PC-3 (cell line): ENCODE measurements at regions not wholly inside any gene's neighbourhood (a gene's known extent, or its start where the extent isn't known, plus 50 kb on each side); places are given as distances from the start of the nearest gene placed in this dataset.

Experiments used
- ATAC-seq: fragments of 200-7000 bp; cut with Tn5 transposase; 2 replicates; pipeline ENCODE4 v1.9.1; 2020; ENCODE audit warnings: mild to moderate bottlenecking, moderate library complexity
- BruUV-seq: library from RNA; stranded (reverse); fragments of 400-500 nt; replicated peaks from 2 replicates; lab custom pipeline; 2021; lab: Mats Ljungman, UMichigan
- CTCF ChIA-PET: fragments of 300-600 bp; sonication (Branson Sonifier 250); formaldehyde crosslinking; loops from one replicate; lab custom pipeline; 2022; ENCODE audit warnings: antibody characterized with exemption; lab: Charles Lee
- POLR2A ChIA-PET: fragments of 300-600 bp; sonication (Branson Sonifier 250); formaldehyde crosslinking; loops from one replicate; lab custom pipeline; 2022; ENCODE audit warnings: antibody characterized with exemption; ENCODE audit not compliant: unreplicated experiment; lab: Charles Lee
- DNase-seq: peaks from one replicate; pipeline ENCODE4 v3.0.0-alpha.2; 2015
- H2AFZ ChIP-seq: fragments of 300-600 bp; sonication (generic); 2 replicates; pipeline ENCODE4 v1.6.0; 2016; ENCODE audit warnings: antibody characterized with exemption, low read length
- H3F3A ChIP-seq: fragments of 300-600 bp; sonication (generic); one replicate; pipeline ENCODE4 v1.6.0; 2017; ENCODE audit warnings: antibody characterized with exemption, low read length, control low read depth, mild to moderate bottlenecking; ENCODE audit not compliant: unreplicated experiment
- H3K27ac ChIP-seq: fragments of 300-600 bp; sonication (generic); 2 replicates; pipeline ENCODE4 v1.5.1; 2016; ENCODE audit warnings: mild to moderate bottlenecking, low read length
- H3K27me3 ChIP-seq: fragments of 300-600 bp; sonication (generic); 2 replicates; pipeline ENCODE4 v1.6.1; 2016; ENCODE audit warnings: low read length, mixed read lengths
- H3K36me3 ChIP-seq: fragments of 300-600 bp; sonication (generic); 2 replicates; pipeline ENCODE4 v1.6.1; 2016; ENCODE audit warnings: low read depth, mixed run types, low read length, mixed read lengths
- H3K4me1 ChIP-seq: fragments of 300-600 bp; sonication (generic); 2 replicates; pipeline ENCODE4 v1.5.1; 2016; ENCODE audit warnings: low read length; ENCODE audit not compliant: insufficient read depth
- H3K4me2 ChIP-seq: fragments of 300-600 bp; sonication (generic); 2 replicates; pipeline ENCODE4 v1.6.0; 2016; ENCODE audit warnings: low read length
- H3K4me3 ChIP-seq: fragments of 300-600 bp; sonication (generic); 2 replicates; pipeline ENCODE4 v1.5.1; 2016; ENCODE audit warnings: mild to moderate bottlenecking, low read length, mixed read lengths
- H3K79me2 ChIP-seq: fragments of 300-600 bp; sonication (generic); 2 replicates; pipeline ENCODE4 v1.6.1; 2017; ENCODE audit warnings: low read length, mixed read lengths
- H3K9ac ChIP-seq: fragments of 300-600 bp; sonication (generic); 2 replicates; pipeline ENCODE4 v1.6.0; 2016; ENCODE audit warnings: mild to moderate bottlenecking, low read length
- H3K9me2 ChIP-seq: fragments of 300-600 bp; sonication (generic); replicated peaks from 2 replicates; pipeline ENCODE4 v1.6.1; 2016; ENCODE audit warnings: mixed run types, low read length, mixed read lengths
- H3K9me3 ChIP-seq: fragments of 300-600 bp; sonication (generic); 2 replicates; pipeline ENCODE4 v1.6.1; 2016; ENCODE audit warnings: low read length, mixed read lengths
- H4K20me1 ChIP-seq: fragments of 300-600 bp; sonication (generic); 2 replicates; pipeline ENCODE4 v1.6.1; 2016; ENCODE audit warnings: low read length, mixed read lengths
- EZH2 ChIP-seq: fragments of 300-600 bp; sonication (generic); IDR thresholded peaks from one replicate; pipeline ENCODE4 v1.6.1; 2017; ENCODE audit warnings: antibody characterized with exemption, mild to moderate bottlenecking, low read length; ENCODE audit not compliant: unreplicated experiment
- EZH2phosphoT487 ChIP-seq: fragments of 300-600 bp; sonication (generic); IDR thresholded peaks from 2 replicates; pipeline ENCODE4 v1.6.1; 2018; ENCODE audit warnings: mild to moderate bottlenecking, antibody characterized with exemption, low read length, borderline replicate concordance
- intact Hi-C: fragments of 100-400 bp; cut with micrococcal nuclease; formaldehyde crosslinking; loops from 2 replicates; pipeline ENCODE4 v1.9.0; 2023
- TF ChIP-seq, protein P1 (sequence below): fragments of 300-600 bp; sonication (generic); conservative IDR thresholded peaks from 2 replicates; pipeline ENCODE4 v1.5.1; 2017; ENCODE audit warnings: antibody characterized with exemption, low read depth, mild to moderate bottlenecking, low read length

GRCh38 chr1:83615370-83615769 lies 383.6 kb downstream of the TTLL7 start:
- Histone ChIP-seq H3K36me3 (no peaks in the 10 kb centered on the region), H3K9ac (no peak overlapping the region), H3K27ac (no peak overlapping the region), H2AFZ (no peak overlapping the region), H3K4me3 (no peak overlapping the region), H3K79me2 (no peaks in the 10 kb centered on the region), H3K27me3 (peaks cover 18% of the 10 kb centered on the region), H3K9me2 (no peaks in the 10 kb centered on the region), H3F3A (no peaks in the 10 kb centered on the region), H3K9me3 (no peaks in the 10 kb centered on the region), H3K4me1 (no peaks in the 10 kb centered on the region), H4K20me1 (no peaks in the 10 kb centered on the region), H3K4me2 (no peak overlapping the region)
- DNase-seq (no peak), ATAC-seq (no peak)
- intact Hi-C loops, result no loop called here
- ChIA-PET POLR2A (no interaction called here), CTCF (no interaction called here)
- BruUV-seq, result no TSS peak
- TF ChIP-seq, protein P1, sequence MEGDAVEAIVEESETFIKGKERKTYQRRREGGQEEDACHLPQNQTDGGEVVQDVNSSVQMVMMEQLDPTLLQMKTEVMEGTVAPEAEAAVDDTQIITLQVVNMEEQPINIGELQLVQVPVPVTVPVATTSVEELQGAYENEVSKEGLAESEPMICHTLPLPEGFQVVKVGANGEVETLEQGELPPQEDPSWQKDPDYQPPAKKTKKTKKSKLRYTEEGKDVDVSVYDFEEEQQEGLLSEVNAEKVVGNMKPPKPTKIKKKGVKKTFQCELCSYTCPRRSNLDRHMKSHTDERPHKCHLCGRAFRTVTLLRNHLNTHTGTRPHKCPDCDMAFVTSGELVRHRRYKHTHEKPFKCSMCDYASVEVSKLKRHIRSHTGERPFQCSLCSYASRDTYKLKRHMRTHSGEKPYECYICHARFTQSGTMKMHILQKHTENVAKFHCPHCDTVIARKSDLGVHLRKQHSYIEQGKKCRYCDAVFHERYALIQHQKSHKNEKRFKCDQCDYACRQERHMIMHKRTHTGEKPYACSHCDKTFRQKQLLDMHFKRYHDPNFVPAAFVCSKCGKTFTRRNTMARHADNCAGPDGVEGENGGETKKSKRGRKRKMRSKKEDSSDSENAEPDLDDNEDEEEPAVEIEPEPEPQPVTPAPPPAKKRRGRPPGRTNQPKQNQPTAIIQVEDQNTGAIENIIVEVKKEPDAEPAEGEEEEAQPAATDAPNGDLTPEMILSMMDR, result no peak
- no peak for TF ChIP-seq EZH2

DNA sequence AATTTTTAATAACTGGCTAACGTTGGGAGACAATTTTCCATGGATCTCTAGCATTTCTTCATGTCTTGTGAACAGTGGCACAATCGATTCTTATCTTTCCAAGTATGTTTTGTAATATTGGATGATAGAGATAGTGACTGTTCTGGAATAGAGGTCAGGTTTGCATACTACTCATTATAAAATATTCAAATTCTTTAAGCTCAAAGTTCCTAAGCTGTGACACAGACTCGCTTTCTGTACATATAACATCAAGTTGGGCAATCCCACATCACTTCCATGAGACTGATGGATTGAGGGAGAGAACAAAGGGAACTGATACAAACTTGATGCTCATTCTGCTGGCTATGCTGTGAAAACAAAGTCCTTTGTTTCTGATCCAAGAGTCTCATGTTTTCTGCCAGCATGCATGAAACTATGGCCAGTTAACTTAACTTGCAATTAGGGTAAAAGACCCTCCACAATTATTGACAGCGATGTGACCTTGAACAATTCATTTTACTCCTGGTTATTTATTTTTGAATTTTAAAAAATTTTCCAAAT lies 392.4 kb downstream of the TTLL7 start:
- Histone ChIP-seq H3K27me3 (peaks cover 3% of the 10 kb centered on the region; the same call in 1 of the 2 replicates), H3K4me2 (no peak overlapping the region), H3K9ac (no peak overlapping the region), H3F3A (no peaks in the 10 kb centered on the region), H3K36me3 (no peaks in the 10 kb centered on the region), H3K27ac (no peak overlapping the region), H3K4me1 (no peaks in the 10 kb centered on the region), H3K9me2 (no peaks in the 10 kb centered on the region), H3K79me2 (no peaks in the 10 kb centered on the region), H3K4me3 (no peak overlapping the region), H4K20me1 (no peaks in the 10 kb centered on the region), H2AFZ (no peak overlapping the region), H3K9me3 (0 out of 2 replicates have a peak, but pooled peaks cover 7% of the 10 kb centered on the region)
- BruUV-seq, result no TSS peak
- DNase-seq (no peak), ATAC-seq (no peak)
- no peak for TF ChIP-seq EZH2
- TF ChIP-seq EZH2phosphoT487, result no peak
- TF ChIP-seq, protein P1, result no peak
- intact Hi-C loops, result no loop called here
- POLR2A ChIA-PET, result no interaction called here
- CTCF ChIA-PET, result no interaction called here

GRCh38 chr1:83596331-83596730 lies 402.6 kb downstream of the TTLL7 start:
- Histone ChIP-seq H3K9ac (no peak overlapping the region), H3K4me3 (no peak overlapping the region), H3K9me3 (no peaks in the 10 kb centered on the region), H3K4me2 (no peak overlapping the region), H3K27me3 (no peaks in the 10 kb centered on the region), H4K20me1 (no peaks in the 10 kb centered on the region), H3K79me2 (no peaks in the 10 kb centered on the region), H3K9me2 (no peaks in the 10 kb centered on the region), H2AFZ (no peak overlapping the region), H3F3A (no peaks in the 10 kb centered on the region), H3K27ac (no peak overlapping the region), H3K4me1 (no peaks in the 10 kb centered on the region), H3K36me3 (no peaks in the 10 kb centered on the region)
- ChIA-PET CTCF (no interaction called here), POLR2A (no interaction called here)
- TF ChIP-seq, protein P1, result no peak
- TF ChIP-seq EZH2 (no peak), EZH2phosphoT487 (no peak)
- DNase-seq (no peak), ATAC-seq (no peak)
- intact Hi-C loops, result no loop called here
- BruUV-seq, result no TSS peak
